ENCODE measurements at regions not wholly inside any gene's neighbourhood (a gene's known extent, or its start where the extent isn't known, plus 50 kb on each side); places are given as distances from the start of the nearest gene placed in this dataset.

- TF ChIP-seq CTCF (IDR thresholded peaks at IDR 0.05; ENCODE audit: poor library complexity) (no peak), EZH2 (IDR thresholded peaks at IDR 0.05; ENCODE audit: borderline replicate concordance) (no peak), EZH2phosphoT487 (IDR thresholded peaks at IDR 0.05; ENCODE audit: low read depth, severe bottlenecking, unreplicated experiment) (no peak)
These were observed 928.1 kb downstream of the CCSER2 start for GRCh38 chr10:85256481-85256880.
